ENCODE measurements at regions not wholly inside any gene's neighbourhood (a gene's known extent, or its start where the extent isn't known, plus 50 kb on each side); places are given as distances from the start of the nearest gene placed in this dataset.

DNA sequence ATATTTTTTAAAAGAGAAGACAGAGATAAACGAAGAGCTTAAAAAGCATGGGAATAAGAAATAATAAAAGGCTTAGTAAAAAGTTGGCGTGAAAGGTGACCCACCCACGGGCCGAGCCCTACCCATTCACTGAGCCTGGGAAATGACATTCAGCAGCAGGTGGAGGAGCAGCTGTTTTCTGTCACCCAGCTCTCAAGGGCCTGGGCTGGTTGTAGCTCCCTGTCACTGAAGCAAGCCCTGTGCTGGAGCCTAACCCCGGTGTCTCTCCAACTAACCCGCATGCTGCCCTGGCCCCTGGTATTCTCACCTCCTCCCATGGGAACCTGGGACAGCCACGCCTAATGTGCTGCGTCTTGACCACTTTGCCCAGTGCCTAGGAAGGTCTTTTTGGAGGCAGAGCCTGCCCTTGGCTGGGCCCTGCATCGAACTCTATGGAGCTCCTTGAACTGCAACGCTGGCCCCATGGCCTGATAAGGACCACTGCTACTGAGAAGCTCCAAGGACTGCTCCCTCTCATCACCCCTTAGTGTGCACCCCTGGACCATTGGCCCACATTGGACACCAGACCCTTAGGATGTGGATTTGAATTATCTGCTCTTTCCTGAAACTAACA is 68.8 kb upstream of the IYD start:
- no peak for DNase-seq

DNA sequence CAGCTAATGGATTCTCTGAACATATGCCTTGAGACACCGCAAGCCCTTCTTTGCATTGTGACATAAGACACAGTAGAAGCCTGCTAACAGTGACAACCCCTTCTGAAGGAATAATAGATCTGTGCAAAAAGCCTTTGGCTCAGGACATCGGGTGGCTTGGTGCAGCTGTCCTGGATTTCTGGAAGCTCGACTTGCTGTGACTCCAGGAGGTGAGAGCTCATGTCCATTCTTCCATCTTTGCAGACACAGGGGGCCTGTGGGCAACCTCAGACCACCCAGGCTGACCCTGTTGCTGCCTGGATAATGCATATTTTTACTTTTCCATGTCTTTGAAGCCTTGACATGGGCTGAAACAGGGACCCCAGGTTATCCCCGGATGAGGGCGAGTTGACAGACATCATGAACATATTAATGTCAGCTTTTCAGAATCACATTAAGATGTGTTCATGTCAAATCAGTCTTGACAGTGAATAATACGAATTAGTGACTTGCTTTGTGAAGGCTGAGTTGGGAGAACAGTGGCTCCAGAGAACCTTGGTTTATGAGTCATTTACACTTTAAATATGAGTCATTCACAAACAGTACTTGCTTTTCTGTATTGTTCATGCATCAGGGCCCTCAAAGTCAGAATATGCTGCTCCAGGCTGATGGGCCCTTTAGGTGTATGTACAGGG is 66.8 kb upstream of the IYD start:
- DNase-seq, result no peak

DNA sequence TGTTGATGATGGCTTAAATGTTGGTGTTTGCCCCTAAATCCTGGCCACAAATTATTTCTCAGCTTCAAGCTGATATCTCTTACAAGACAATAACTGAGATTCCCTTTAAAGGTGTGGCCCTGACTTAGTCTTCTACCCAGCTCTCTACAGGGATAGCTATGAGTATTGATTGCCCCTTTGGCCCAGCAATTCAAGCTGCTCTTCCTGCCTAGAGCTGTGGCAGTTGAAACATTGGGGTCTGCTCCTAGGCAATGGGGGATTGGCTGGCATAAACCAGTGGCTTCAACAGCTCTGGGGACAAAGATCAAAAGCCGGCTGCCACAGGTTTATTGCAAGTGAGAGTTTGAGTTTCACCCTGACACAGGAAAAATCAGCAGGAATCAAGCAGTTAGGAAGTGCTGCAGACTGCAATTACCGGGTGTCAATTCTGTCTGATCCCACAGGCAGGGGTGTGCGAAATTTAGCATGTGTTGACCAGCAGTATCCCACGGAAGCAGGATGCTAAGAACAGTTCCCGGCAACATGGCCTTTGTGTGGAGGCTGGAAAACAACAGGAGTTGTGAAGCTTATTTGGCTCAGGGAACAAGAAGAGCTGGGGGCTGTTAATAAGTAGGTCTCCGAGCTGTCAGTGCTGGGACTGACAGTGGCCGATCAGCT is 66.2 kb upstream of the IYD start:
- no peak for DNase-seq

DNA sequence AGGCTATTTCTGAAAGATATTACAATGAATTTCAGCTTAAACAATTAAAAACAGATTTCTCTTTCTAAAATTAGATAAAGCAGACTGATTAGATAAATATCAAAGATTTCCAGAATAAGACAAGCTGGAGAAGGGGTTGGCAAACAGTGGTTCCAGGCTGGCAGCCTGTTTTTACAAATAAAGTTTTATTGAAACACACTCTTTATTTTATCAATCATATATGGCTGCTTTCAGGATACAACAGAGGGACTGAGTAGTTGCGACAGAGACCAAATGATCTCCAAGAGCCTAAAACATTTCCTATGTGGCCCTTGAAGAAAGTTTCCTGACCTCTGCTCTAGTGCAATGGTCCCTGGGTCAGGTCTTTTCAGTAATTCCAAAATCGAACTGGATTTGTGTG is 65.6 kb upstream of the IYD start:
- DNase-seq, result no peak

GRCh38 chr6:150304429-150304828 is 64.4 kb upstream of the IYD start:
- DNase-seq, result no peak

DNA sequence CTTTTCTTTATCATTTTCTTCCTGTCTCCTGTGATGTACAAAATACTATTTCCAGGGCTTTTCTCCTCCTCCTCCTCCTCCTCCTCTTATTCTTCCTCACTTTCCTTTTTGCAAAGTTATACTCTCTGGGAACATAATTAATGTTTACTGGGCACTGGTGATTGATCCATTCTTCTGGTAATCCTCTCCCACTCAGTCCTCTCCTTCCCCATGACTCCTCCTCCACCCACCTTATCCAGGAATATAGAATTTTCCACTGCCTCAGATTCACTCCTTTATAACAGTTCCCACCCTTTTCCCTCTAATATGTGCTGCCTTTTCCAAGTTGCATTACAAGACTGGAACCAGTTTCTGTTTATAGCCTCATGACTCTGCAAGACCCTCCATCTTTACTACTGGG is 62.5 kb upstream of the IYD start:
- no peak for DNase-seq

DNA sequence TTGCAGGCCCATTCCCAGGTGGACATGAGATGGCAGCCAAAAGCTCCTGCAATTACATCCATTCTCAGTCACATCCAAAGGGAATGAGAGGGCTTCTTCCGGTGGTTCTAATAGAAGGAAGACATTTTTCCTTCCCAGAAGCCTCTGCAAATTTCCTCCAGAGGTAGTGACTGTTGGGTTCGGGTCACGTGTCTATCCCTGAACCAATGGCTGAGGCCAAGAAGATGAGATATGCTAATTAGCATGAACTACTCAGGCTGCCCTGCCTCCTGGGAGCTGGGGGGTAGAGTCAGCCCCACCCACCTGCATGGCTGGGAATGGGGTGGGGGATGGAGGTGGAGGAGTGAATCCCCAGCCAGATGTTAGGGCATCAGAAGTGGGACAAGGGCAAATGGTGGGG is 61.3 kb upstream of the IYD start:
- no peak for DNase-seq

- no peak for DNase-seq
Measured at GRCh38 chr6:150308812-150309645, 59.8 kb upstream of the IYD start.

DNA sequence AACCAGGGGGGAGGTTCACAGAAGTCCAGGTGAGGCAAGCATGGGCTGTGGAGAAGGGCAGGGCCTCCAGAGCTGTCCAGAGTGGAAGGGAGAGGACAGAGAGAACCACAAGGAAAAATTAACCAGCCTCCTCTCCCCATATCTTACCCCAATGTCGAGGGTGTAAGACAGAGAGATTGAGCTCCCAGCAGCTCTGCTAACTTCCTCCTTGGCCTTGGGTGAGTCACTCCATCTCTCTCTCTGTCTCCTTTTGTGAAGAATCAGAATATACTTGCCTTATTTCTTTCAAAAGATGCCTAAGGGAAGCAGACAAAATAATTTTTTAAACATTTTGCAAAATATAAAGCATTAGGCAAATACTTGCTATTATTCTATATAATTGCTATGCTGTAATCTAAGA is 58.3 kb upstream of the IYD start:
- peak in 1 of 2 donors; percentile 19 for DNase-seq

GRCh38 chr6:150311149-150311944 is 57.5 kb upstream of the IYD start:
- DNase-seq, result peak; percentile 29 to 65

DNA sequence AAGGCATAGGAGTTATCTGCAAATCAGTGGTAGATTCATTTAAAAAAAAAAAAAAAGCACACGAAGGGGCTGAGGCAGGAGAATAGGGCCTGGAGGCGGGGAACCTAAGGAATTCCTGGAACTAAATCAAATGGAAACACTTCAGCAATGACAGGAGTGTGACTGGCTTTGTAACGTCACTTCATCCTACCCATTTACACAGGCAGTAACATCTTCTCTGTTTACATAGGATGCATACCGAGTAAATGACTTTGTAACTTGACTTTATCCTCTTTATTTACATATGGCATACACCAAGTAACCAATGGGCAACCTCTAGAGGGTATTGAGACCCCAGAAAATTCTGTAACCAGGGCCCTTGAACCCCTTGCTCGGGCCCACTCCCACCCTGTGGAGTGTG is 56.4 kb upstream of the IYD start:
- DNase-seq, result no peak

DNA sequence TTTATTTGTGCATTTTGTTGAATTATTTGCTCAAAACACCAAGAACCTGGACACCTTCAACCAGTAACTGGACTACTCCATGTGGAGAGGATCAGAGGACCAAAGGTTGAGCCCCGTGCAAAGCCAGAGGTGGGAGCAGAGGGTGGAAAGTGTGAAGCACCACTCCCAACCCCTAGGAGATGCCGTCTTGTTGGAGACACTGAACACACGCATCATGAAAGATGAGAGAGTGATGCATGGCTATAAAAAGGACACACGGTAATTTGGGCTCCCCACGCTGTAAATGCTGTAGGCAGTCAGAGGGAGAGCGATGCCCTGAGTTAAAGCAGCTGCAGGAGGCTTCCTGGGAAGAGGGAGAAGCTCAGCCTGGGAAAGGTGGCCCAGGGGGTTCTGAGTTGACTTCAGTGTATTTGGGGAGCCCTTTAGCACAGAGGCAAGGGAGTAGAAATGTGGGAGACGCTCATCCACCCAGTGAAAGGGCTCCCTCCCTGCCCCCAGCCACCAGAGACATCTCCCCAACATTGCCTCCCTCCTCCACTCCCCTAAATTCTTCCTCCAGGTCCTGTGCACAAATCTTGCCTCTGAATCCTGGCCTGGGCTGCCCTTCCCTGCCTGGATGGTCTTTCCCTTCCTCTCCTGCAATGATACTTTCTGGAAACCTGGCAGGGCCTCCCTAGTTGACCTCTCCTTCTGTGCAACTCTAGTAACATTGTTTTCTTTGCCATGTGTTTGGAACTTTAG is 55.8 kb upstream of the IYD start:
- DNase-seq, result no peak

GRCh38 chr6:150313781-150314180 is 55.0 kb upstream of the IYD start:
- no peak for DNase-seq

GRCh38 chr6:150314230-150315188 is 54.3 kb upstream of the IYD start:
- no peak for DNase-seq

DNA sequence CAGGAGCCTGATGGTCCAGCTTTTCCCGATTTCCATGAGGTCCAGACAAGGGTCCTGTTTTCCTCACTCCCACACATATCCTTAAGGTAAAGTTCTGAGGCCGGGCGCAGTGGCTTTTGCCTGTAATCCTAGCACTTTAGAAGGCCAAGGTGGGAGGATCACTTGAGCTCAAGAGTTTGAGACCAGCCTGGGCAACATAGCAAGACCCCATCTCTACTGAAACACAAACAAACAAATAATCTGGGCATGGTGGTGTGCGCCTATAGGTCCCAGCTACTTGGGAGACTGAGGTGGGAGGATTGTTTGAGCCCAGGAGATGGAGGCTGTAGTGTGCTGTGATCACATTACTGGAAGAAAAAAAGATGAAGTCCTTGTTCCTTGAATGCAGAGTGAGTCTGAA is 53.2 kb upstream of the IYD start:
- no peak for DNase-seq

- DNase-seq, result no peak
Measured at GRCh38 chr6:150316936-150317335, 51.9 kb upstream of the IYD start.

All from CD4-positive, alpha-beta T cell treated with Interferon alpha-2 for 1 hour (primary cell).